ENCODE measurements at regions not wholly inside any gene's neighbourhood (a gene's known extent, or its start where the extent isn't known, plus 50 kb on each side); places are given as distances from the start of the nearest gene placed in this dataset.

DNA sequence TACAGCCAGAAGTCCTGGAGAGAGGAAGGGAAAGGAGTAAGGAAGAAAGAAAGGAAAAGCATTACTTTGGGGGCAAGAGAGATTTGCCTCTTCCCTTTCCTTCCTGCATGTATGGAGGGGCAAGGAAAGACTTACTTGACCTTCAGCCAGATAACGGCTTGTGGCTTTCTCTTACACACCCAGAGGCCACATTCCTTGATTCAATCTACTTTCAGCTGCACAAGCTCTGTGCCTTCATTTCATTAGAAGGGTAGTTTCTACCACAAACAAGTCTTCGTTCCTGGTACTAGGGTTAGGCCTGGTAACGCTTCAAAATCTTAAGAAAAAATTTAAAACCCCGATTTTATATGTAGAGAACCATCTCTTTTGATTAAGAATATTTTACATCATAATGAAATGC, 835.9 kb downstream of the TUSC7 start:
- TF ChIP-seq, protein P1, sequence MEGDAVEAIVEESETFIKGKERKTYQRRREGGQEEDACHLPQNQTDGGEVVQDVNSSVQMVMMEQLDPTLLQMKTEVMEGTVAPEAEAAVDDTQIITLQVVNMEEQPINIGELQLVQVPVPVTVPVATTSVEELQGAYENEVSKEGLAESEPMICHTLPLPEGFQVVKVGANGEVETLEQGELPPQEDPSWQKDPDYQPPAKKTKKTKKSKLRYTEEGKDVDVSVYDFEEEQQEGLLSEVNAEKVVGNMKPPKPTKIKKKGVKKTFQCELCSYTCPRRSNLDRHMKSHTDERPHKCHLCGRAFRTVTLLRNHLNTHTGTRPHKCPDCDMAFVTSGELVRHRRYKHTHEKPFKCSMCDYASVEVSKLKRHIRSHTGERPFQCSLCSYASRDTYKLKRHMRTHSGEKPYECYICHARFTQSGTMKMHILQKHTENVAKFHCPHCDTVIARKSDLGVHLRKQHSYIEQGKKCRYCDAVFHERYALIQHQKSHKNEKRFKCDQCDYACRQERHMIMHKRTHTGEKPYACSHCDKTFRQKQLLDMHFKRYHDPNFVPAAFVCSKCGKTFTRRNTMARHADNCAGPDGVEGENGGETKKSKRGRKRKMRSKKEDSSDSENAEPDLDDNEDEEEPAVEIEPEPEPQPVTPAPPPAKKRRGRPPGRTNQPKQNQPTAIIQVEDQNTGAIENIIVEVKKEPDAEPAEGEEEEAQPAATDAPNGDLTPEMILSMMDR (IDR thresholded peaks at IDR 0.05): no peak
- no peak for TF ChIP-seq POLR2A (IDR thresholded peaks at IDR 0.05)

All from right lobe of liver (tissue), 4 donors.